GM23338 (cell line): ENCODE measurements at regions not wholly inside any gene's neighbourhood (a gene's known extent, or its start where the extent isn't known, plus 50 kb on each side); places are given as distances from the start of the nearest gene placed in this dataset.

ENCODE experiments used
- ATAC-seq: fragments of 200-7000 bp; cut with Tn5 transposase; 3 replicates; pipeline ENCODE4 v1.9.1; 2020
- DNase-seq: peaks from one replicate; pipeline ENCODE4 v3.0.0-alpha.2; 2015; ENCODE audit warnings: low spot score
- H2AFZ ChIP-seq: fragments of 200-600 bp; sonication (generic); 2 replicates; pipeline ENCODE4 v1.8.0; 2016; ENCODE audit warnings: antibody characterized with exemption, mild to moderate bottlenecking, moderate library complexity
- H3F3A ChIP-seq: fragments of 200-600 bp; sonication (generic); replicated peaks from 2 replicates; pipeline ENCODE4 v1.8.0; 2017; ENCODE audit warnings: antibody characterized with exemption, mixed run types, low read depth
- H3K27ac ChIP-seq: fragments of 200-600 bp; sonication (generic); 2 replicates; pipeline ENCODE4 v1.6.1; 2016; ENCODE audit warnings: low read depth
- H3K27me3 ChIP-seq: fragments of 200-600 bp; sonication (generic); 2 replicates; pipeline ENCODE4 v1.8.0; 2016; ENCODE audit warnings: mild to moderate bottlenecking, mixed run types, moderate library complexity; ENCODE audit not compliant: insufficient read depth
- H3K36me3 ChIP-seq: fragments of 200-600 bp; sonication (generic); 2 replicates; pipeline ENCODE4 v1.8.0; 2016; ENCODE audit warnings: mild to moderate bottlenecking; ENCODE audit not compliant: insufficient read depth
- H3K4me1 ChIP-seq: fragments of 200-600 bp; sonication (generic); 2 replicates; pipeline ENCODE4 v1.8.0; 2016; ENCODE audit warnings: mild to moderate bottlenecking, moderate library complexity; ENCODE audit not compliant: insufficient read depth
- H3K4me2 ChIP-seq: fragments of 200-600 bp; sonication (generic); 2 replicates; pipeline ENCODE4 v1.7.1; 2017; ENCODE audit warnings: mixed run types
- H3K4me3 ChIP-seq: fragments of 200-600 bp; sonication (generic); 2 replicates; pipeline ENCODE4 v1.6.1; 2016; ENCODE audit warnings: mixed run types
- H3K79me2 ChIP-seq: fragments of 200-600 bp; sonication (generic); replicated peaks from 2 replicates; pipeline ENCODE4 v1.8.0; 2017; ENCODE audit warnings: mild to moderate bottlenecking; ENCODE audit not compliant: insufficient read depth
- H3K9me2 ChIP-seq: fragments of 200-600 bp; sonication (generic); 2 replicates; pipeline ENCODE4 v1.8.0; 2017; ENCODE audit not compliant: insufficient read depth
- H4K20me1 ChIP-seq: fragments of 200-600 bp; sonication (generic); replicated peaks from 2 replicates; pipeline ENCODE4 v1.8.0; 2017; ENCODE audit warnings: mild to moderate bottlenecking; ENCODE audit not compliant: insufficient read depth
- H3K27ac Mint-ChIP-seq: 2 replicates; pipeline ENCODE4 v1.8.0; 2020; ENCODE audit warnings: inconsistent platforms, mild to moderate bottlenecking, moderate library complexity, mixed read lengths
- H3K27me3 Mint-ChIP-seq: 3 replicates; pipeline ENCODE4 v1.8.0; 2022; ENCODE audit warnings: low read depth, mild to moderate bottlenecking, moderate library complexity, mixed read lengths, inconsistent platforms; ENCODE audit not compliant: insufficient read depth, poor library complexity
- H3K36me3 Mint-ChIP-seq: 3 replicates; pipeline ENCODE4 v1.8.0; 2021; ENCODE audit warnings: low read depth, mild to moderate bottlenecking, inconsistent platforms, moderate library complexity, mixed read lengths
- H3K4me1 Mint-ChIP-seq: 3 replicates; pipeline ENCODE4 v1.8.0; 2020; ENCODE audit warnings: mild to moderate bottlenecking, inconsistent platforms, mixed read lengths
- H3K4me3 Mint-ChIP-seq: 3 replicates; pipeline ENCODE4 v1.8.0; 2021; ENCODE audit warnings: moderate library complexity, mild to moderate bottlenecking, inconsistent platforms, mixed read lengths
- H3K9me3 Mint-ChIP-seq: 3 replicates; pipeline ENCODE4 v1.8.0; 2020; ENCODE audit warnings: moderate library complexity, mild to moderate bottlenecking, inconsistent platforms, mixed read lengths
- CREB1 ChIP-seq: fragments of 250-450 bp; sonication (Bioruptor Pico); IDR thresholded peaks from 2 replicates; pipeline ENCODE4 v1.5.0; 2020; ENCODE audit warnings: low read depth, mild to moderate bottlenecking, moderate library complexity
- CTCF ChIP-seq, 2 experiments: fragments of 200-600 bp in 1 of 2; sonication (generic) in 1 of 2; conservative IDR thresholded peaks; 2 replicates each; pipeline versions ENCODE4 v1.5.1 to v1.6.1; 2016 to 2017; ENCODE audit warnings: antibody characterized with exemption in 2 of 2, low read depth in 2 of 2, mild to moderate bottlenecking in 2 of 2, moderate library complexity in 1 of 2
- NANOG ChIP-seq: IDR thresholded peaks from 2 replicates; pipeline ENCODE4 v1.6.1; 2016; ENCODE audit warnings: antibody characterized with exemption, borderline replicate concordance
- REST ChIP-seq: IDR thresholded peaks from one replicate; pipeline ENCODE4 v1.6.1; 2018; ENCODE audit warnings: antibody characterized with exemption; ENCODE audit not compliant: unreplicated experiment
- STAT1 ChIP-seq: IDR thresholded peaks from one replicate; pipeline ENCODE4 v1.6.1; 2016; ENCODE audit warnings: antibody characterized with exemption; ENCODE audit not compliant: unreplicated experiment
- ZNF114 ChIP-seq: fragments of 250-450 bp; sonication (Bioruptor Pico); IDR thresholded peaks from 2 replicates; pipeline ENCODE4 v1.5.0; 2020; ENCODE audit warnings: mild to moderate bottlenecking, moderate library complexity
- ZNF331 ChIP-seq: fragments of 250-450 bp; sonication (Bioruptor Pico); IDR thresholded peaks from 2 replicates; pipeline ENCODE4 v1.5.0; 2020; ENCODE audit warnings: low read depth, mild to moderate bottlenecking, moderate library complexity
- ZNF462 ChIP-seq: fragments of 250-450 bp; sonication (Bioruptor Pico); IDR thresholded peaks from 2 replicates; pipeline ENCODE4 v1.5.0; 2020; ENCODE audit warnings: mild to moderate bottlenecking, moderate library complexity

- no peaks in the 10 kb centered on the region for H3K9me3 Mint-ChIP-seq
- ATAC-seq = no peak
- no peak for DNase-seq
Observed at GRCh38 chr5:8913522-8913921, 632.4 kb downstream of the SEMA5A start.

GRCh38 chr5:8919096-8919495 is 626.8 kb downstream of the SEMA5A start:
- peaks cover 2% of the 10 kb centered on the region for H3K27me3 Mint-ChIP-seq
- TF ChIP-seq NANOG (no peak), ZNF114 (CRISPR knock-in tag) (no peak), CREB1 (CRISPR knock-in tag) (no peak), ZNF331 (CRISPR knock-in tag) (no peak), REST (no peak), STAT1 (no peak), ZNF462 (CRISPR knock-in tag) (no peak)

More at GRCh38 chr5:8913522-8913921, 632.4 kb downstream of the SEMA5A start:
- Mint-ChIP-seq H3K27ac (no peak overlapping the region), H3K4me3 (no peak overlapping the region), H3K27me3 (no peaks in the 10 kb centered on the region), H3K4me1 (no peaks in the 10 kb centered on the region), H3K36me3 (no peaks in the 10 kb centered on the region)
- Histone ChIP-seq H3K4me2 (no peak overlapping the region), H3F3A (no peaks in the 10 kb centered on the region), H3K9me2 (no peaks in the 10 kb centered on the region), H3K4me1 (no peaks in the 10 kb centered on the region), H3K36me3 (no peaks in the 10 kb centered on the region), H3K79me2 (no peaks in the 10 kb centered on the region), H2AFZ (peak overlapping the region; percentile 47; the same call in 1 of the 2 replicates), H3K4me3 (no peak overlapping the region), H3K27ac (no peak overlapping the region), H4K20me1 (no peaks in the 10 kb centered on the region), H3K27me3 (no peaks in the 10 kb centered on the region)
- TF ChIP-seq CTCF (conservative IDR thresholded peaks at IDR 0.05; ENCODE audit: low read depth in 2 of 2) = no peak

More at GRCh38 chr5:8919096-8919495, 626.8 kb downstream of the SEMA5A start:
- Histone ChIP-seq H3K79me2 (no peaks in the 10 kb centered on the region), H3K27me3 (no peaks in the 10 kb centered on the region), H3K4me3 (no peak overlapping the region), H3K4me2 (no peak overlapping the region), H3K36me3 (no peaks in the 10 kb centered on the region), H3F3A (no peaks in the 10 kb centered on the region), H3K27ac (no peak overlapping the region), H3K4me1 (no peaks in the 10 kb centered on the region), H4K20me1 (no peaks in the 10 kb centered on the region), H2AFZ (no peak overlapping the region), H3K9me2 (no peaks in the 10 kb centered on the region)
- no peak for ATAC-seq
- Mint-ChIP-seq H3K36me3 (no peaks in the 10 kb centered on the region), H3K4me1 (no peaks in the 10 kb centered on the region), H3K4me3 (no peak overlapping the region), H3K9me3 (no peaks in the 10 kb centered on the region), H3K27ac (no peak overlapping the region)
- no peak for DNase-seq
